ENCODE measurements at regions not wholly inside any gene's neighbourhood (a gene's known extent, or its start where the extent isn't known, plus 50 kb on each side); places are given as distances from the start of the nearest gene placed in this dataset.
"Not testable (repeated sequence)": the region's sequence is repeated elsewhere in the genome, so short reads cannot be mapped to it uniquely, and the experiment has no call there.

DNA sequence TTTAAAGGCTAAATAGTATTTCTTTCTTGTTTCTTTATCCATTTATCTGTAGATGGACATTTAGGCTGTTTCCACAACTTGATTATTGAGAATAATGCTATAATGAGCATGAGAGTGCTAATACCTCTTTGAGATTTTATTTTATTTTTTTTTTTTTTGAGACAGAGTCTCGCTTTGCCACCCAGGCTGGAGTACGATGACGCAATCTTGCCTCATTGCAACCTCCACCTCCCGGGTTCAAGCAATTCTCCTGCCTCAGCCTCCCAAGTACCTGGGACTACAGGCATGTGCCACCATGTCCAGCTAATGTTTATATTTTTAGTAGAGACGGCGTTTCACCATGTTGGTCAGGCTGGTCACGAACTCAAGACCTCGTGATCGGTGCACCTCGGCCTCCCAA is 366.5 kb upstream of the PODXL start:
- DNase-seq; in situ Hi-C loops (cut with HindIII; ENCODE audit: low pct_ligation_motif_present, low pct_unique_long_range_greater_than_20kb, low sequenced_read_pairs): not testable (repeated sequence)

DNA sequence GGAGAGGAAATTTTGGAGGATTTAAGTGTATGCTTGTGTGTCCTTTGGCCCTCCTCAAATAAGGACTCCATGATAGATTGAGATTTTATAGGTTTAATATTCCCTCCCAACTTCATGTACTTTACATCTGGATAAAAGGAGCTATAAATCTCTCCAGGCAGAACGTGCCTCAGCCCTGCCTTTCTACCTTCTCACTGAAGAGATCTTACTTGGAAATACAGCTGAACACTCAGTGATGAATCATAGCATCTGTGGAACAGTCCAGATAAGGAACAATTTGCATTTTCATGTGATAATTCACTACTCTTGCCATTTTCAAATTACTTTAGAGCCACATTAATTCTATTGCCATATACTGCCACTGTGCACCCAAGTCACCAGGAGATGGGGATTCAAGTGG is 364.6 kb upstream of the PODXL start:
- in situ Hi-C loops (cut with HindIII; ENCODE audit: low pct_ligation_motif_present, low pct_unique_long_range_greater_than_20kb, low sequenced_read_pairs): no loop called here
- DNase-seq: no peak

DNA sequence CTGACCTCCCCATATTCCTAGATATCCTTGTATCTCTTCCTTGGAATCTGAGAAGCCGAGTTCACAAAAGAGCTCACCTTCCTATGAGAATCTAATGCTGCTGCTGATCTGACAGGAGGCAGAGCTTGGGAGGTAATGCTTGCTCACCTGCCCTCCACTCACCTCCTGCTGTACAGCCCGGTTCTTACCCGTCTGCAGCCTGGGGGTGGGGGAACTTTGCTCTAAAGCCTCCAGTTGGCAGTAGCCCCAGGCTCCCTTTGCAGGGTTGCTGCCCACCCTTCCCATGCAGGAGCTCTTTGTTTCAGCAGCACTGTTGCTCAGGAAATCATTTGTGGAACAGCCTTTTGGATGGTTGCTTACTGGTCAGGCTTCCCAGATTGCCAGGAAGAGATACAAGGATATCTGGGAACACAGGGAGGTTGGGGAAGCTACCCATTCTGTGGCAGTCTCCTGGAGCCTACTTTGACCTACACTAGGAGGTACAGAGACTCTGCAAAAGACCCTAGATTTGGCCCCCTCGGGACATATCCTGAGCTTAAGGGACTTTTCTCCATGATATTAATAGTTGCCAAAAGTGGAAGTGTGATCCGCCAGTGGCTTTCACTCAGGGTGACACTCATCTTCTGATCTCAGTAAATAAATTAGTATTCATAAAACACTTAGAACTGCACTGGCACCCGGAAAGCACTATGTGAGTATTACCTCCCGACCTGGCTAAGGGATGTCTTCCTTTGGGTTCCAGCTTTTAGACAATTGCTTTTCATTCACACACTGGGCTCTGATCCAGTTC is 363.7 kb upstream of the PODXL start:
- DNase-seq: no peak
- in situ Hi-C loops (cut with HindIII; ENCODE audit: low pct_ligation_motif_present, low pct_unique_long_range_greater_than_20kb, low sequenced_read_pairs): no loop called here

DNA sequence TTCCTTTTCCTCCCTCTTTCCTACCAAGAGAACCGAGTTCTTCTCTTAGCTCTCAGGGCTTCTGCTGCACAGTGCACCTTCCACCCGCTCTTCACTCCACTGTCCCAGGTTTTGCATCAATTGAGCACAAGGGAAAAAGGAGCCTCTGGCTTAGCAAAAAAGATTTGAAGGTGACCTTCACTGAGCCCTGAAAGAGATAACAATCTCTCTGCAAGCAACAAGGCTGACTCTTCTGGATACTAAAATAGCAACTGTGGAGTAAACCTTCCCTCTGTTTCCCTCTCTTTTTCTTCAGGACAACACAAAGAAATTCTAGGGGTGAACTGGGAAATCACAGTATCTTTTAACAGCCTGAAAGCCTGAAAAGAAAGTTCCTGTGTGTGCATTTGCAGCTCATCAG is 354.7 kb upstream of the PODXL start:
- DNase-seq: no peak
- in situ Hi-C loops (cut with HindIII; ENCODE audit: low pct_ligation_motif_present, low pct_unique_long_range_greater_than_20kb, low sequenced_read_pairs): no loop called here

DNA sequence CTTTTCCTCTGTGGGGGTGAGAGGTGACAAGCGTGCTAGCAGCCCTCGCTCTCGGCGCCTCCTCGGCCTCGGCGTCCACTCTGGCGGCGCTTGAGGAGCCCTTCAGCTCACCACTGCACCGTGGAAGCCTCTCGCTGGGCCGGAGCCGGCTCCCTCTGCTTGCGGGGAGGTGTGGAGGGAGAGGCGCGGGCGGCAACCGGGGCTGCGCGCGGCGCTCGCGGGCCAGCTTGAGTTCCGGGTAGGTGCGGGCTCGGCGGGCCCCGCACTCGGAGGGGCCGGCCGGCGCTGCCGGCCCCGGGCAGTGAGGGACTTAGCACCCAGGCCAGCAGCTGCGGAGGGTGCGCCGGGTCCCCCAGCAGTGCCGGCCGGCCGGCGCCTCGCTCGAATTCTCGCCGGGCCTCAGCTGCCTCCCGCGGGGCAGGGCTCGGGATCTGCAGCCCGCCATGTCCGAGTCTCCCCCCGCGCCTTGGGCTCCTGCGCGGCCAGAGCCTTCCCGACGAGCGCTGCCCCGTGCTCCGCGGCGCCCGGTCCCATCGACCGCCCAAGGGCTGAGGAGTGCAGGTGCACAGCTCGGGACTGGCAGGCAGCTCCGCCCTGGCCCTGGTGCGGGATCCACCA is 352.8 kb upstream of the PODXL start:
- no peak for DNase-seq
- in situ Hi-C loops (cut with HindIII; ENCODE audit: low pct_ligation_motif_present, low pct_unique_long_range_greater_than_20kb, low sequenced_read_pairs): no loop called here

DNA sequence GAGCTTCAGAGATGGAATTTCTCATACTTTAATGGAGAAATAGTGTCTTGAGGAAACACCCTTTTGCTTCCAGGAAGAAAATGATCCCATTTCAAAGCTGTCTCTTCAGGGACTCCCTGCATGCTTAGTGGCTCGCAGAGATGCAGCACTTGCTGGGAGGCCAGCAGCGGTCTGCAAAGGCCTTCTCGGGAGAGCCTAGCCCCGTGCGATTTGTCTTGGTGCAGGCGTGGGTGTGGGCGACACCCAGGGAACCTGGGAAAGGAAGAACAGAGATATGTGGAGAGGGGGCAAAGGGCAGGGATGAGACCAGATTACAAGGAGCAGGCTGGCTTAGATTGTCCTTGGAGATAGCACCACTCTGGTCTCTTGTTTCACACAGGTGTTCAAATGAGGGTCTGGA is 352.3 kb upstream of the PODXL start:
- no peak for DNase-seq
- in situ Hi-C loops (cut with HindIII; ENCODE audit: low pct_ligation_motif_present, low pct_unique_long_range_greater_than_20kb, low sequenced_read_pairs): no loop called here

DNA sequence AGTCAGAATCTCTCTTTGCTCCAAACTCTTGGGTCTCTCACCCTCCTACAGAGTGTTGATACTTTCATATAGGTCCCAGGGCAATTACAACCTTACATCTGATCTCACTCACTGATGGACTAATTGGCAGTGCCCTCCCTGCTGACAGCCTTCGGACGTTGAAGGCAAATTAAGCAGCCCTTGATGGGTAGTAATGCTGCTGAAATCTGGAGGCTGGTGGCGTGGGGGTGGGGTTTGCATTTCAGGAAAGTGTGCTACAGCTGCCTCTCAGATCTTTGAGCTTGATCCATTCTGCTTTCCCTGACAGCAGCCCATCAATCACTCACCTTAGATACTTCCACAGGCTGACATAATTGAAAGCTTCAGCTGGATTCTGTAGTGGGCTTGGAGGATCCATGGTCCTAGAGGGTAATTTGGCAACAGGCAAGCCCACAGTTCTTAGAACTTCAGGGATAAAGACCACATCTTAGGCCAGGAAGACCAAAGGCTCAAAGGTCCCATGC is 349.1 kb upstream of the PODXL start:
- in situ Hi-C loops (cut with HindIII; ENCODE audit: low pct_ligation_motif_present, low pct_unique_long_range_greater_than_20kb, low sequenced_read_pairs): no loop called here
- no peak for DNase-seq

DNA sequence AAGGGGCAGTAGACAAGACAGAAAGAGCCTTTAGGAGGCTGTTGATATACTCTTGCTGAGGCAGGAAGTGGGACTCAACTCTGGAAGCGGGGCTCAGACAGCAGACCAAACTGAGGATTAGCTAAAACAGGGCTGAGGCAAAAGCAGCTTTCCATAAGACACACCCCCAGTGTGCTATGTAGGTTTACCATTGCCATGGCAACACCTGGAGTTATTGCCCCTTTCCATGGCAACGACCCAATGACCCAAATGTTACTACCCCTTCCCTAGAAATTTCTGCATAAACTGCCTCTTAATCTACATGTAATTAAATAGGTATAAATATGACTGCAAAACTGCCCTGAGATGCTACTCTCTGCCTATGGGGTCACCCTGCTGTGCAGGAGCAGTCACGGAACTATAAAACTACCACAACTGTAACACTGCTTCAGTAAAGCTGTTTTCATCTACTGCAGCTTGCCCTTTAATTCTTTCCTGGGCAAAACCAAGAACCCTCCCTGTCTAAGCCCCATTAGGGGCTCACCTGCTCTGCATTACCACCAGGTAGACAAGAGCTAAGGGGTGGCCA is 348.4 kb upstream of the PODXL start:
- in situ Hi-C loops (cut with HindIII; ENCODE audit: low pct_ligation_motif_present, low pct_unique_long_range_greater_than_20kb, low sequenced_read_pairs): no loop called here
- no peak for DNase-seq

DNA sequence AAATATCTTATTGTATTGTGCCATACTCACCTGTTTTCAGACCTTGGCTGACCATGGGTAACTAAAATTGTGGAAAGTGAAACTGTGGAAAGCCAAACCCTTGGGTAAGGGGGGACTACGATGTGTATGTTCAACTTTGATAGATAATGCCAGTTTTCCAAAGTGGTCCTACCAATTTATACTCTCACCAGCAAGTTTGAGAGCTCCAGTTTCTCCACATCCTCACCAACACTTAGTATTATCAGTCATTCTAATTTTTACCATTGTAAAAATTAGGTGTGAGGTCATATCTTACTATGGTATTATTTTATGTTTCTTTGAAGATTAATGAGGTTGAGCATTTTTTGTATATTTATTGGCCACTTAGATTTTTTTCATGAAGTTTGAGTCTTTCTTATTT is 346.9 kb upstream of the PODXL start:
- DNase-seq: no peak
- in situ Hi-C loops (cut with HindIII; ENCODE audit: low pct_ligation_motif_present, low pct_unique_long_range_greater_than_20kb, low sequenced_read_pairs): no loop called here

DNA sequence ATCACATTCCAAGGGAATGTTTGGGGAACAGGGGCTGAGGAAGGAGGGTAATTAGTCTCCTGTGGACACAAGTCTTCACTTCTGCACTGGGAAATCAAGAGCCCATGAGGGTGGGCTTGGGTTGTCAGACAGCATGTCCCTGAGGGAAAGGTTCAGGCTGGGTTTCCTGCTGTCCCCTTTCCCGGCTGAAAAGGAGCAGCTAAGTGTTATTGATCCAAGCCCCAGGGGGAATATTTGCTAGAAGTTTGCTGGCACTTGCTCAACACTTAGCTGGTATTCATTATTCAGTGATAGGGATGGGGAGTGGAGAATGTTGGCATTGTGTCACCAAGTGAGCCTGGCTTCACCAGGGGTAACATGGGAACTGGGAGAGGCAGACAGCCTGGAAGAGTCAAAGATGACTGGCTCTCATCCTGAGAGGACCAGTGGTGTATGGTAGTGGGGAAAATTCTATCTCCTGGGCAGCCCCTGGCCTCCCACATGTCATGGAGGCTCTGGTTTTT is 344.4 kb upstream of the PODXL start:
- in situ Hi-C loops (cut with HindIII; ENCODE audit: low pct_ligation_motif_present, low pct_unique_long_range_greater_than_20kb, low sequenced_read_pairs): no loop called here

DNA sequence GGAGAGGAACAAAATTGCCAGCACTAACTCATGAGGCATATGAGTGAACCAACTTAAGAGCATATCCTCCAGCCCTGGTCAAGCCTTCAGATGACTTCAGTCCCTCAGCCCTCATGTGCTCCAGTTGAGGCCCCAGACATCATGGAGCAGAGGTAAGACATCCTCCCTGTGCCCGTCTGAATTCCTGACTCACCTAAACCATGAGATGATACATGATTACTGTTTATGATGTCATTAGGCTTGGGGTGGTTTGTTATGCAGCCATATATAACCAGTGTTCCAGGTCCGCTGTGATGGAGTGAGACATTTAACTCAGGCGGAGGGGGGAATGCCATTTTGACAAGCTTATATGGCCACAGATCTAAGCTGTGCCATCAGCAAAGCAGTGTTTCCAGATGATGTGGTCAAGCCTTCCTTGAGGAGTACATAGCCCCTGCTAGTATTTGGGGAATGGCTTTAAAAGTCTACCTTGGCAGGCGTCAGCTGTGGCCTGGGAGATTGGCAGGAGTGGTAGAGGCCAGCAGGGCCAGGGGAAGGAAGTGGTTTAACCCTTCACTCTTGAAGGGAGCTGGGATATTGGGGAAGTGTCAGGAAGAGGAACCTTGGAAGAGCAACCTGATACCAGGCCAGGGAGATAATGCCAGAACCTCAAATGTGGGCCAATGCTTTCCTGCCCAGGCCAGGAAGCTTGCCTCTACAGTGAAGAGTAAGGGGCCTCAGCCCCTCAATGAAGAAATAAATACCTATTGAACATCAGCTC is 343.0 kb upstream of the PODXL start:
- in situ Hi-C loops (cut with HindIII; ENCODE audit: low pct_ligation_motif_present, low pct_unique_long_range_greater_than_20kb, low sequenced_read_pairs): no loop called here
- no peak for DNase-seq

More for the DNA sequence above, 344.4 kb upstream of the PODXL start:
- DNase-seq: no peak

DNA sequence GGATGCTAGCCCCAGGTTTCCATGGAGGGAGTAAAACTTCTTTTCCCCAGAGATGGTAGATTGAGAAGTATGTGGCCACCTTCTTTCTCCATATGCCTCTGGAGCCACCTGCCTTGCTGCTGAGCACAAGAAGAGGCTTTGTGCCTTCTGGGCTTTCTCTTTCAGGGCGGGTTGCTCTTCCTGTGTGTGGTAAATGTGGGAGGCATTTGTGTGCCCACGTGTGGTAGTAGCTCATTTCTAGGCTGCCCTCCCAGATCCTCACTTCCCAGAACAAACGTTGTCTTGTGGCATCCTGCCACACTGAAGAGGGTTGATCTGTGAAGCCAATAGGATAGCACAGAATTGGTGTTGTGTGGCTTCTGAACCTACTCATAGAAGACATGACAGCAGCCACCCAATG is 342.0 kb upstream of the PODXL start:
- in situ Hi-C loops (cut with HindIII; ENCODE audit: low pct_ligation_motif_present, low pct_unique_long_range_greater_than_20kb, low sequenced_read_pairs): no loop called here
- DNase-seq: no peak

DNA sequence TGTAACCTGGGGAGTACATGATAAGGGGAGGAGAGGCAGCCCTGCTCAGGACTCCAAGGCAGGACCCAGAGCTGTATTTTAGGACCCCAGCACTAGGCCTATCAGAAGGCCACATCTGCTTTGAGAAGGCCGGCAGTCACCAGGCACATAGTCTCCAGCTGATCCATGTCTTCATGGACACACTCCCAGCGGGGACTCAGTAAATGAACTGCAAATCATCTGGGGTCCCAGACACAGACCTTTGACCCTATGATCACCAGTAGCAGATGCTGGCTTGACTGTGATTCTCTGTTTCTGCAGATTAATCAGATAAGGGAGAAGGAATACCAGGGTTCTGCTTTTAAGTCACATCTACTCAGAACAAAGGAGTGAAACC is 341.4 kb upstream of the PODXL start:
- in situ Hi-C loops (cut with HindIII; ENCODE audit: low pct_ligation_motif_present, low pct_unique_long_range_greater_than_20kb, low sequenced_read_pairs): no loop called here
- no peak for DNase-seq

DNA sequence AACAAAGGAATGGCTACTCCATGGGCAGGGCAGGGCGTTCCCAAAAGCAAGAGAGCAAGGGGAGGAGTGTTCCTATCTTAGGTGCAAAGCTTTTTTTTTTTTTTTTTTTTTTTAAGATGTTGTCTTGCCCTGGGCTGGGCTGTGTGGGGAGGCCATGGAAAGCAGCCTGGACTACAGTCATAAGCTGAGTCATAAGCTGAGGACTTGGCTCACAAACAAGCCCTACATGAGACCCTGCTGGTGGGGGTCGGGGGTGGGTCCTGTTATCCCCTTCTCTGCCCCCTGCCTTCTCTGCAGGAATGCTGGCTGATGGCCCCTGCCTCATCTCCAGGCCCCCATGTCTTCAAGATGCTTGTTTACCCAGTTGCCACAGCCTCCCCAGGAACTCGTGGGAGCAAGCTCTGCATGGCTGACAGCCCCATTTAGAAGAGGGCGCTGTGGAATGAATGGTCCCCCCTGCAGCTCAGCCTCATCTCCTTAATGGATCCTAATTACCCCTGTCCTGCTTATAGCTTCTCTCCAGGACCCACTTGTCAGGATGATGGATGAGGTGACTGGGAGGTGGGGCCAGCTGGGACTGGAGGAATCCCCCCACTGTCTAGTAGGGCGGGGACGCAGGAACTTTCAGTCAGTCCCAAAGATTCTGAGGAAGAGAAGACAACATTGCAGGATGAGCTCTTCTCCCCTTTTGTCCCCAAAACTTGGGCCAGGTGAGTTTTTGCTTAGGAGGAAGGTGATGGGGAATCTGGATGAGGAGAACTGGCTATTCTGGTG is 340.8 kb upstream of the PODXL start:
- peak; percentile 39 for DNase-seq
- in situ Hi-C loops (cut with HindIII; ENCODE audit: low pct_ligation_motif_present, low pct_unique_long_range_greater_than_20kb, low sequenced_read_pairs): no loop called here

DNA sequence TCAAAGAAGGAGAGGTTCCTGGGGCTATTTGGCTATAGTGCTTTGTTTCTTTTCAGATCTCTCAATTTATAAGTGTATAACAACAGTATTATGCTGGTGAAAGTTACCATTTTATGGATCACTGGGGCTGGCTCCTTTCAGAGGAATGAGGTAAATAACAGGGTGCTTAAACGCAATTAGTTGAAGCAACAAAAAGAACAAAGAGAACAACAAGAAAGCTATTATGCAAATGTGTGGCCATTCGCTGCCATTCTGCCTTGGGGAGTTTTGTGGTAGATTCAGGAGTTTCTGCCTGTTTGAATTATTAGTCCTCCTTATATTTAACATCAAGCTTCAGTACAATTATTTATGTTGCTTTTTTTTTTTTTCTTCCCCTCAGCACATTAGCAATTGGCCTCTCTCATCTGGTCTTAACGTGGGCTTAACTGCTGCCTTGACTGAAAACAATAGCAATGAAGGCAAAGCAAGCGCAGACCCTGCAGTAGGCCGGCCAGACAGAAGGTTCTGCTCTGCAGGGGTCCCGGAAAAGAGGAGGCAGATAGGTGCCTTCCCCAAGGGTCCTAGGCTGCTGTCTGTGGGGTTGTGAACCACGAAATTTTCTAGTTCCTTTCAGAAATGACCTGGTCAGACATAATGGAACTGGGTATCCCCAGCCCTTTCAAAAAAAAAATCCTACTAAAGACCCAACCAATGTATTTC is 339.9 kb upstream of the PODXL start:
- no peak for DNase-seq
- in situ Hi-C loops (cut with HindIII; ENCODE audit: low pct_ligation_motif_present, low pct_unique_long_range_greater_than_20kb, low sequenced_read_pairs): no loop called here

DNA sequence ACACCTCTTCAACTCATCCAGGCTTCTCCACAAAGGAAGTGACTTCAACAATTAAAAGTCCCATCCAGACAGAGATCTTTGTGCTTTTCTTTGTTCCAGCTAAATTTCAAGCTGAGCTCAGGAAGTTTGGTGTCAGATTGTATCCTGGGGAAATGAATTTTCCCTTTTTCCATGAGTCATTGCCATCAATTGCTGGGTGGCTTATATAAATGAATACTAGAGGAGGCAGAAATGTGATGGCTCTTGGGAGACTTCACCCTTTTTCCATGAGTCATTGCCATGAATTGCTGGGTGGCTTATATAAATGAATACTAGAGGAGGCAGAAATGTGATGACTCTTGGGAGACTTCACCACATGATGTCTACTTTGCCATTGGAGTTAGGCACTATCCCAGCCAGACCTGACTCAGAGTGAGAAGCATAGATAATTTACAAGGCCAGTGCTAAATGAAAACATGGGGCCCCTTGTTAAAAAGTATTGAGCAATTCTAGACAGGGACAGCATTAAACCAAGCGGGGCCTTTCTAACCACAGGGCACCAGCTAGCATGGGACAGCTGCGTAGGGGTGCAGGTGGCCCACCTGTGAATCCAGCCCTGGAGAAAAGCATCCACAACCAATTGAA is 339.2 kb upstream of the PODXL start:
- DNase-seq: peak; percentile 89
- in situ Hi-C loops (cut with HindIII; ENCODE audit: low pct_ligation_motif_present, low pct_unique_long_range_greater_than_20kb, low sequenced_read_pairs): no loop called here

DNA sequence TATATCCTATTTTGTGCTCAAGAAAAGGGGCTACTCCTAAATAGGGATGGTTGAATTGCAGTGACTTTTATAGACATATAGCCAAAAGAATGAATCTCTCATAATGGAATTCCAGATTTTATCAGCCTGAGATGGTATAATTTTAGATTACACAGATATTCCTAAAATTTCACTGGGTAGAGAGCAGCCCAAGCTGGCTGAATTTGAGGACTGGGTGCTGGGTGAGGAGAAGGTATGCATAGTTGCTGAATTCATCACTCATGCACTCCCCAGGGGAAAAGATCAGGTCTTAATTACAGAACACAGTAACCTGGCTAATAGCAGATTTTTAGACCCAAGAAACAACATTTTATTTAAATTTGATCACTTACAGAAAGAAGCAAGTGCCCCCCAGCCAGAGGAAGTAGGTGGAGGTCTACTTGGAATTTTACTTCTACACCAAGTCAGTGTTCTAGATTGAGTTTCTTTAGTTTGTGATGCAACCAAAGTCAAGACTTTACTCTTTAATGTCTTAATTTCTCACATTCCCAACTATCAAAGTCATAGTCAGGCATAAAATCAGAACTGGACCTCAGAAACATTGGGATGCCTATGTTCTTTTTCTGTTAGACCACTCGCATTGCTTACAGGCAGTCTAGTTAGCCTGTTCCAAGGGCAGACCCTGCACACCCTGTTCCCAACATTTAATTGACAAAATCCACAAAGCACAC is 337.4 kb upstream of the PODXL start:
- in situ Hi-C loops (cut with HindIII; ENCODE audit: low pct_ligation_motif_present, low pct_unique_long_range_greater_than_20kb, low sequenced_read_pairs): no loop called here
- DNase-seq: no peak
